Neutrophil (primary cell): ENCODE measurements at regions not wholly inside any gene's neighbourhood (a gene's known extent, or its start where the extent isn't known, plus 50 kb on each side); places are given as distances from the start of the nearest gene placed in this dataset.

Experiments
- H3K27ac ChIP-seq: fragments of 200-600 bp; sonication (generic); 2 replicates; pipeline ENCODE4 v1.5.1; 2016; ENCODE audit warnings: mild to moderate bottlenecking, moderate library complexity
- H3K27me3 ChIP-seq: fragments of 200-600 bp; sonication (generic); 2 replicates; pipeline ENCODE4 v1.6.0; 2016; ENCODE audit warnings: mild to moderate bottlenecking
- H3K36me3 ChIP-seq: fragments of 200-600 bp; sonication (generic); 2 replicates; pipeline ENCODE4 v1.5.1; 2017
- H3K4me1 ChIP-seq, 2 experiments: fragments of 200-600 bp in 1 of 2; sonication (generic) in 1 of 2; 1 replicate in 1 of 2; 2 replicates in 1 of 2; pipeline versions ENCODE4 v1.5.1 to v1.6.1; 2013 to 2016; ENCODE audit warnings: low read depth in 1 of 2, low read length in 1 of 2, mild to moderate bottlenecking in 1 of 2, moderate library complexity in 1 of 2; ENCODE audit not compliant: control insufficient read depth in 1 of 2, insufficient read depth in 1 of 2
- H3K4me3 ChIP-seq, 2 experiments: fragments of 200-600 bp in 1 of 2; sonication (generic) in 1 of 2; 1 replicate in 1 of 2; 2 replicates in 1 of 2; pipeline ENCODE4 v1.5.1; 2013 to 2016; ENCODE audit warnings: low read depth in 1 of 2, low read length in 1 of 2, mild to moderate bottlenecking in 1 of 2, moderate library complexity in 1 of 2
- H3K9me3 ChIP-seq: fragments of 200-600 bp; sonication (generic); 2 replicates; pipeline ENCODE4 v1.5.1; 2016
- CTCF ChIP-seq: fragments of 200-600 bp; sonication (generic); IDR thresholded peaks from 2 replicates; pipeline ENCODE4 v1.5.1; 2016; ENCODE audit warnings: antibody characterized with exemption

GRCh38 chr3:154753101-154753500, 323.1 kb upstream of the GPR149 start:
- H3K27ac ChIP-seq = no peak overlapping the region
- no peak overlapping the region for H3K4me3 ChIP-seq
- H3K9me3 ChIP-seq = no peaks in the 10 kb centered on the region
- no peaks in the 10 kb centered on the region for H3K27me3 ChIP-seq
- H3K4me1 ChIP-seq = no peaks in the 10 kb centered on the region
- no peak for TF ChIP-seq CTCF
- no peaks in the 10 kb centered on the region for H3K36me3 ChIP-seq

- no peak overlapping the region for H3K27ac ChIP-seq
- no peak overlapping the region for H3K4me3 ChIP-seq
- peaks cover 0 to 9% of the 10 kb centered on the region in 2 experiments for H3K4me1 ChIP-seq
These were observed 319.5 kb upstream of the GPR149 start for GRCh38 chr3:154749514-154749913.

GRCh38 chr3:154745929-154746328, 315.9 kb upstream of the GPR149 start:
- Histone ChIP-seq H3K4me3 (no peak overlapping the region), H3K27me3 (no peaks in the 10 kb centered on the region), H3K27ac (no peak overlapping the region), H3K36me3 (no peaks in the 10 kb centered on the region), H3K4me1 (peaks cover 0 to 9% of the 10 kb centered on the region in 2 experiments), H3K9me3 (no peaks in the 10 kb centered on the region)
- no peak for TF ChIP-seq CTCF

More at GRCh38 chr3:154749514-154749913, 319.5 kb upstream of the GPR149 start:
- H3K36me3 ChIP-seq = no peaks in the 10 kb centered on the region
- H3K27me3 ChIP-seq = no peaks in the 10 kb centered on the region
- TF ChIP-seq CTCF = no peak
- no peaks in the 10 kb centered on the region for H3K9me3 ChIP-seq

GRCh38 chr3:154745122-154745521, 315.1 kb upstream of the GPR149 start:
- no peak for TF ChIP-seq CTCF
- H3K9me3 ChIP-seq = no peaks in the 10 kb centered on the region
- peaks cover 0 to 9% of the 10 kb centered on the region in 2 experiments for H3K4me1 ChIP-seq
- no peak overlapping the region for H3K27ac ChIP-seq
- no peaks in the 10 kb centered on the region for H3K36me3 ChIP-seq
- no peaks in the 10 kb centered on the region for H3K27me3 ChIP-seq
- H3K4me3 ChIP-seq = no peak overlapping the region

- H3K27me3 ChIP-seq = no peaks in the 10 kb centered on the region
- H3K36me3 ChIP-seq = no peaks in the 10 kb centered on the region
- H3K4me3 ChIP-seq = no peak overlapping the region
- no peak for TF ChIP-seq CTCF
- peaks cover 0 to 9% of the 10 kb centered on the region in 2 experiments for H3K4me1 ChIP-seq
- H3K9me3 ChIP-seq = no peaks in the 10 kb centered on the region
- no peak overlapping the region for H3K27ac ChIP-seq
These were observed 313.4 kb upstream of the GPR149 start for GRCh38 chr3:154743418-154743817.

GRCh38 chr3:154734468-154734867, 304.5 kb upstream of the GPR149 start:
- Histone ChIP-seq H3K27ac (no peak overlapping the region), H3K36me3 (no peaks in the 10 kb centered on the region), H3K27me3 (no peaks in the 10 kb centered on the region), H3K4me1 (peaks cover 0 to 11% of the 10 kb centered on the region in 2 experiments), H3K4me3 (no peak overlapping the region), H3K9me3 (no peaks in the 10 kb centered on the region)
- TF ChIP-seq CTCF = no peak
